KOPT-K1 (cell line): ENCODE measurements at regions not wholly inside any gene's neighbourhood (a gene's known extent, or its start where the extent isn't known, plus 50 kb on each side); places are given as distances from the start of the nearest gene placed in this dataset.

Experiments used
- H3K27ac ChIP-seq: fragments of 200-600 bp; sonication (generic); 2 replicates; pipeline ENCODE4 v1.5.1; 2016; ENCODE audit warnings: antibody characterized with exemption, mild to moderate bottlenecking, low read depth, low read length; ENCODE audit not compliant: poor library complexity, severe bottlenecking
- H3K36me3 ChIP-seq: fragments of 200-600 bp; sonication (generic); 2 replicates; pipeline ENCODE4 v1.5.1; 2017; ENCODE audit warnings: antibody characterized with exemption, mild to moderate bottlenecking, low read length, moderate library complexity; ENCODE audit not compliant: insufficient read depth
- H3K9me3 ChIP-seq: fragments of 200-600 bp; sonication (generic); 2 replicates; pipeline ENCODE4 v1.5.1; 2017; ENCODE audit warnings: antibody characterized with exemption, low read length, mild to moderate bottlenecking; ENCODE audit not compliant: insufficient read depth, poor library complexity, severe bottlenecking

DNA sequence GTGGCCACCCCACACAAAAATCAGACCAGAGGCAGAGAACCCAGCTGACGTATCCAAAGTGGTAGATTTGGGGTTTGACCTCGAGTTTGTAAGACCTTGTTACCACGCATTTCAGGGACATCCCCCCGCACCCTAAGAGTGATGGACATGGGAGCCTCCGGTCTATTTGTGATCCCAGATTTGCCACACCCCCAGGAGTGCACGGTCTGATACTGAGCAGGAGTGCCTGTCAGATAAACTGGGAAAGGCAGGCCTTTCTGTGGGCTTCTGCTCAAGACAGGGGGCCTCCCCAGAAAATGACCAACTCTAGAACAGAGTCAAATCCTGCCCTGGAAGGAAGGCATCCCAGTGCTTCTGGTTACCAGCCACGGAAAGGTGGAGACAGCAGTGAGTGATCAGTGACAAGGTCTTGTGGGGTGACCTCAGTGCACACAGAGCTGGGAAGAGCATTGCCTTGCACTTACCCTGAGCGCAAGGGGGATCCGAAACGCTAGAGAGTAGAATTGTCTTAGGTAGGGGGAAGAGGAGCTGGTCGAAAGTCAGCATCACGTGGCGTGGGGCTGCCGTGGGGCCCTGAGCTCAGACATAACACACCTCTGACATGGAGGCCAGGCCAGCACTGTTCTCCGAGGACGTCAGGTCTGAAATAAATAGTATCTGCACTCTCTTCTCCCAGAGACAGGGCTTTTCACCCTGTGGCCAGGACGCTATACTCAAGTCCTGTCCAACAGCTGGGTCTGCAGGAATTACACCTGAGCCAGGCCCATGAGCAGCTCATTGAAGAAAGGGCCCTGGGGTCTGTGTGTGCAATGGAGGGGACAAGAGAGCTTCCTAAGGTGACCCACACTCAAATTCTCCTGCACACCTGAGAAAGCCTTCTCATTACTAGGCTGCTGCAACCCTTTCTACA is 242.4 kb upstream of the SALL3 start:
- no peaks in the 10 kb centered on the region for H3K9me3 ChIP-seq
- no peak overlapping the region for H3K27ac ChIP-seq
- H3K36me3 ChIP-seq = no peaks in the 10 kb centered on the region

DNA sequence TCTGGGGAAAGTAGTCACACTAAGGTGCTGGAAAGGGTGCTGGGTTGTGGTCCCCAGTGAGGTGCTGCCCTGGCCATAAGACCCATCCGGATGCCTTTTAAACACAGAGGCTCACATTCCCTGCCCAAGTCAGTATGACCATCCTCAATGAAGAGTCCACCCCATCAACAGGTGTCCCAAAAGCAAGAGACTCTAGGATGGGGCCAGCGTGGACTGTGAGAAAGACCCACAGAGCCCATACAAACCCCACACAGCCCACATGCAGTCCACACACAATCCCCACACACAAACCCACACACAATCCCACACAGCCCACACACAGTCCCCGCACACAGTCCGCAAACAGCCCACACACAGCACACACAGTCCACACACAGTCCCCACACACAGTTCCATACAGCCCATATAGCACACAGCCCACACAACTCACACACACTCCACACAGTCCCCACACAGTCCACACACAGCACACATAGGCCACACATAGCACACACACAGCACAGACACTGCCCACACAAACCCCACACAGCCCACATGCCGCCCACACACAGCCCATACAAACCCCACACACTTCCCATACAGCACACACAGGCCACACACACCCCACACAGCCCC is 241.4 kb upstream of the SALL3 start:
- Histone ChIP-seq H3K9me3 (no peaks in the 10 kb centered on the region), H3K27ac (no peak overlapping the region), H3K36me3 (no peaks in the 10 kb centered on the region)

DNA sequence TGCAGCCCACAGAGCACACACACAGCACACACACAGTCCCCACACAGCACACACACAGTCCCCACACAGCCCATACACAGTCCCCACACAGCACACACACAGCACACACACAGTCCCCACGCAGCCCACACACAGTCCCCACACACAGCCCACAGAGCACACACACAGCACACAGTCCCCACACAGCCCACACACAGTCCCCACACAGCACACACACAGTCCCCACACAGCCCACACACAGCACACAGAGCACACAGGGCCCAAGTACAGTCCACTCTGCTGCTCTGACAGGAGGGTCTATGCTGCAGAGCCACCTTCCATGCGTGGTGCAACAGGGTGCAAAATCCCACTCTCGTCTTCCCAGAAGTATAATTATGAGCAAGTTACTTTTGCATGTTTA is 240.5 kb upstream of the SALL3 start:
- Histone ChIP-seq H3K9me3 (no peaks in the 10 kb centered on the region), H3K27ac (no peak overlapping the region), H3K36me3 (no peaks in the 10 kb centered on the region)

DNA sequence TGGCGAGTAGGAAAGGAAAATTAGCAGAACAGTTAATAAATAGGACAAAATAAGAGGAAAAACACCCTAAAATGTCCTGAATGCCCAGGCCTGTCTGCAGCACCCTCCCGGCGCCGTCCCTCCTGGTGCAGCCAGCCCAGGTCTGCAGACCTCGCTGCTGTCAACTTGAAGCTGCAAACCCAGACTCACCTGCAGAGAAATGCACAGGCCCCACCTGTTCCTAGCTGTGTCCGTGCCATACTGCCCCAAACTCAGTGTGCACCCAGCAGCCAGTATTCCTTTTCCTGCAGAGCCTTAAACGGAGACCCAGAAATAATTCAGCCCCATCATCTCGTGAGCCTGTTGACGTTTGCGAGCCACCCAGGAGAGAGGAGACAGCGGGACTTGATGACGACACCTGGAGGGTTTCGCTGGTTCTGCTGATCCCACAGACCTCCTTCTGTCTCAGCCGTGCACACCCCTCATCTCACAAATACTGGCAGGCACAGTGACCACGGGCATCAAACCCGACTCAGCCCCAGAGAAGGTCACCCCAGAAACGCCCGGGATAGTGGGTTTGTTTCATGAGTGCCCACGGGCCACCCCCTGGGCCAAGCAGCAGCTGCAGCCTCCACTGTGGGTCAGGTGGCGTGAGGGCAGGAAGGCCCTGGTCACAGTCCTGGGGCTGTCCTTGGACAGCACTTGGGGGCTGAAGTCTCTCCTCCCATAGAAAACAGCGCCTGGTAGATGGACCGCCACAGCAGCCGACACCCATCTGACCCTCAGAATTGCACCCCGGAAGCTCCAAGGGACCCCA is 239.5 kb upstream of the SALL3 start:
- H3K36me3 ChIP-seq = no peaks in the 10 kb centered on the region
- no peaks in the 10 kb centered on the region for H3K9me3 ChIP-seq

DNA sequence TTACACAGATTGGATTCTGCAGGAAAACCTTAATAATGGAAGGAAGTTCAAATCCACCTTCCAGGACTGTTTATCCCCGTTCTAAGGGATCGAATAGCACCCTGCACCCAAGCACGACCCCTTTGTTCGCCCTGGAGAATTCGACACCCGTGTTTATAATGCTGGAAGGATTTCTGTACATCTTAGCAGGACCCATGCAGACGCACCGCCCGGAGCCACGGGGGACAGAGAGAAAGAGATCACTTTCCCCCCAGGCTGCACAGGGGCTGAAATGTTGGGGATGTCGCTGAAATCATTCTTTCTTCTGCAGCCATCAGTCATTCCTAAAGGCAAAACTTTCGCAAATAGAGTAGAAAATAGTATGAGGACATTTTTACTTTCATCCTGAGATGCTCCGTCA is 238.7 kb upstream of the SALL3 start:
- no peak overlapping the region for H3K27ac ChIP-seq
- H3K9me3 ChIP-seq = no peaks in the 10 kb centered on the region
- H3K36me3 ChIP-seq = no peaks in the 10 kb centered on the region

More for the DNA sequence above, 239.5 kb upstream of the SALL3 start:
- no peak overlapping the region for H3K27ac ChIP-seq

DNA sequence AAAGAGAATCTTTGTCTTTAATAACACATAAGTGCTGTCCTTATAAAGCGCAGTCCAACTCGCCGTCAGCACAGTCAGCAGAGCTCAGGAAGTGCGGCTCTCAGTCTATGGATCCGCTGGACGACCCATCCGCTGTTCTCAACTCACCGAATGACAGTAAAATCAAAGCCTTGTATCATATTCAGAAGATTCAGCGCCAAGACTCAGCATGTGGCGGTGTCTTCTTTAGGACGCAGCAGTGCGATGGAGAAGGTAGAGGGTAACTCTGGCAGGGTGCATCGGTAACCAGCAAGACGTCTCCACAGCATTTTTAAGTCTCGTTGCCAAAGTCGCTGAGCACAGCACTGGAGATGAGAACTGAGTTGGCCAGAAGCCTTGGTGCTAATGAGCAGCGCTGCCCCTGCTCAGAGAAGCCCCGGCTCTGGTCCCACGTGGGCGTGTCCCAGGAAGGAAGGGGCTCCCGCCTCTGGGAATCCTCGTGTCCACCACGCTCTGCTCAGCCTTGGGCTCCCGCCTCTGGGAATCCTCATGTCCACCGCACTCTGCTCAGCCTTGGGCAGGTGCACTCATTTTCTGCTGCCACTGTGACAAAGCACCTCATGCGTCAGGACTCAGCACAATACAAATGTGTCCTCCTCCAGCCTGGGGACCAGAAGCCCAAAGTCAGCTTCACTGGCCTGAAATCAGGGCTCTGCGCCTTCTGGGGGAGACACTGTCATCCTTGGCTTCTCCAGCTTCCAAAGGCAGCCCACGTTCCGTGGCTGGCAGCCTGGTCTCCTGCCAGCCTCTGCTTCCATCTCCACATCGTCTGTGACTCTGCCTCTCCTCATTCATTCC is 238.0 kb upstream of the SALL3 start:
- Histone ChIP-seq H3K27ac (no peak overlapping the region), H3K9me3 (no peaks in the 10 kb centered on the region), H3K36me3 (no peaks in the 10 kb centered on the region)

DNA sequence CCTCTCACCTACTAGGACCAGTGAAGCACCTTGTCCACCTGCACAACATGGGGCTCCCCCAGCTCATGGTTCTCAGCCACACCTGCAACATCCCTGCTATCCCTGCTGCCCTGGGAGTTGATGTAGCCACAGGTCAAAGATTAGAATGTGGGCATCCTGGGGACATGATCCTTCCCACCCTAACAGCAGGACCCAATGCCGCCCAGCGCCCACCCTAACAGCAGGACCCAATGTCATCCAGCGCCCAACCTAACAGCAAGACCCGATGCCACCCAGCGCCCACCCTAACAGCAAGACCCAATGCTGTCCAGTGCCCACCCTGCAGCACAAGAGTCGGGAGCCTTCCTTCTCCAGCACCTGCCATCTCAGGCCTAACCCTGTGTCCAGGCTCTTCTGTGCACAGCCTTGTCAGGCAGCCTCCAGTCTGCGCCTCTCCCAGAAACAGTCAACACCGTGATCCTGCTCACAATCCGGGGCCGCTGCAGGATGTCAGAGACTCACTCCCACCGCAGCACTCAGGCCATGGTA is 237.3 kb upstream of the SALL3 start:
- H3K27ac ChIP-seq = no peak overlapping the region
- H3K9me3 ChIP-seq = no peaks in the 10 kb centered on the region
- no peaks in the 10 kb centered on the region for H3K36me3 ChIP-seq

DNA sequence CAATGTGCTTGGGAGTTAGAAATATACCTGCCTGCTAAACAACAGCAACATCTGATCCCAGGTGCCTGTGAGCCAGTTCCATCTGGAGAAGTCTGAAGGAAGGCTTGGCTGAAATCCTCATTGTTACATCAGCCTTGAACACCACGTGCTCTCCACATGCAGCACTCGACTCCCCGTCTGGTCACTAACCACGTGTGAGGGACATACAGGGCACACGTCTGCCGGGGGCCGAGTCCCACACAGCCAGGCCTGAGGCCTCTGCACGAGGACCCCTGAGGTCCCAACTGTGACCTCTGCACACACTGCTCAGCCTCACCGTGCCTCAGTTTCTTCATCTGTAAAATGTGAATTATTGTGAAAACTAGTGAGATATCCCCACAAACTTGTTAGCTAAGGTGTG is 236.5 kb upstream of the SALL3 start:
- H3K36me3 ChIP-seq = no peaks in the 10 kb centered on the region
- H3K27ac ChIP-seq = no peak overlapping the region
- no peaks in the 10 kb centered on the region for H3K9me3 ChIP-seq

DNA sequence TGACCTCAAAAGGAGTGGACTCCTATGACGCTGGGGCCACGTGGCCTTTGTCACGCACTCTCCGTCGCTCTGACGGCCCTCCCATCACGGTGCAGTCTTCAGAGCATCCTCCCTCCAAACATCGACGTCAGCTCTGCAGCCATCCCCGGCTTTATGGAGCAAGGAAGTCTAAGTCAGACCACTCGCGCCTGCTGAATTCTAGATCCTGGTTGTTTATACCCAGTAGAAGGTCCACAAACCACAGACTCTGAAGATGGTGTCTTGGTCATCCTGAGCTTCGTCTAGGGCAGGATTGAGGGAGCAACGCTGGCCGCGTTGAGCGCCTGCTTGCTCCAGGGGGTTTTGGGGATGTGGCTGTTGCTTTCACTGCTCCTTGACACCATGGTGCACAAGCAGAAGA is 228.0 kb upstream of the SALL3 start:
- Histone ChIP-seq H3K9me3 (no peaks in the 10 kb centered on the region), H3K27ac (no peak overlapping the region), H3K36me3 (no peaks in the 10 kb centered on the region)

DNA sequence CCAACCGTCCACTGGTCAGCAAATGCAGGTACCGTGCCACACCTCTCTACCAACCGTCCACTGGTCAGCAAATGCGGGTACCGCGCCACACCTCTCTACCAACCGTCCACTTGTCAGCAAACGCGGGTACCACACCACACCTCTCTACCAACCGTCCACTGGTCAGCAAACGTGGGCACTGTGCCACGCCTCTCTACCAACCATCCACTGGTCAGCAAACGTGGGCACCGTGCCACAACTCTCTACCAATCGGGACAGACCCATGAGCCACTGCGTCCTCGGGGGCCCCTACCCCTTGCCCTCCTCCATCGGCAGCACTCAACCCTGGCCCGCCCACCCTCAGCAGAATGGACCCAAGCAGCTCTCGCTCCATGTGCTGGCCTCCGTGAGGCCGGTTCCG is 226.4 kb upstream of the SALL3 start:
- Histone ChIP-seq H3K27ac (no peak overlapping the region), H3K36me3 (no peaks in the 10 kb centered on the region), H3K9me3 (no peaks in the 10 kb centered on the region)

DNA sequence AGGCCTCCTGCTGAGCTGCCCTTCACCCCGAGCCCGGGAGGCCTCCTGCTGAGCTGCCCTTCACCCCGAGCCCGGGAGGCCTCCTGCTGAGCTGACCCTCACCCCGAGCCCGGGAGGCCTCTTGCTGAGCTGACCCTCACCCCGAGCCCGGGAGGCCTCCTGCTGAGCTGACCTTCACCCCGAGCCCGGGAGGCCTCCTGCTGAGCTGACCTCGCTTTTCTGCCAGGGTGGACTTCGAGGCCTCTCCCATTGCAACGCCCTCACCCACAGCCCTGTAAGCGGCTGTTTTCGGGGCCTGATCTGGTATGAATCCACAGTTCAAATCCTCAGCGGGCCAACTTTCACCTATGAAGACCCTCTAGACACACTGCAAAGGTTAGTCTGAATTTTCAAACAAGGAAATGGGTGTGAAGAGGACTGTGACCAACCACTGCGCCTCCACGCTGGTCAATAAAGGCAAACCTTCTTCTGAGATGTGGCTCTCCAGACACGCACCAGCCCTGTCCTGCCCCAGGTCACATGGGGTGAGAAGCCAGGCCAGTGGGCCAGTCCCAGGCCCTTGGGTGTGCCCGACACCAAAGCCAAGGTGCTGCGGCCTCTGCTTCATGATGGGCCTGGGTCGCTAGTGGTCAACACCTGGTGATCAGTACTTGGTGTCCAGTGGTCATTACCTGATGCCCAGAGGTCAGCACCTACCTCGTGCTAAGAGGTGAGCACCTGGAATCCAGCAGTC is 225.1 kb upstream of the SALL3 start:
- Histone ChIP-seq H3K36me3 (no peaks in the 10 kb centered on the region), H3K9me3 (no peaks in the 10 kb centered on the region), H3K27ac (no peak overlapping the region)

DNA sequence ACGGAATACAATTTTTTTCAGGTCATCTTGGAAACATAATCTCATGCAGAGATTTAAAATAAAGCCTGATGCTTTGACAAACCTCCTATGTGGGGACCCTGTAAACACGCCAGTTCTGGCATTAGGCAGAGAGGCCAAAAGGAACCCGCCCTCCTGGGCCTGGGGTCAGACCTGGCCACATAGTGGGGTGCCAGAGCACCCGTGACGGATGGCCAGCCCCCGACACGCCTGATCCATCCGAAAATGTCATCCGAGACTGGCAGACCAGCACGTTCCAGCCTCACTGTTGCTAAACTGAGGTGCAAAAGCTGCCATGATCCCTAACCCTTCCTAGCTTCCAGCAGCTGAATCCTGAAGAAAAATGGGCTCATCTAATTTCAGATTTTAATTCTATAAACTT is 222.6 kb upstream of the SALL3 start:
- no peak overlapping the region for H3K27ac ChIP-seq
- no peaks in the 10 kb centered on the region for H3K9me3 ChIP-seq
- no peaks in the 10 kb centered on the region for H3K36me3 ChIP-seq

DNA sequence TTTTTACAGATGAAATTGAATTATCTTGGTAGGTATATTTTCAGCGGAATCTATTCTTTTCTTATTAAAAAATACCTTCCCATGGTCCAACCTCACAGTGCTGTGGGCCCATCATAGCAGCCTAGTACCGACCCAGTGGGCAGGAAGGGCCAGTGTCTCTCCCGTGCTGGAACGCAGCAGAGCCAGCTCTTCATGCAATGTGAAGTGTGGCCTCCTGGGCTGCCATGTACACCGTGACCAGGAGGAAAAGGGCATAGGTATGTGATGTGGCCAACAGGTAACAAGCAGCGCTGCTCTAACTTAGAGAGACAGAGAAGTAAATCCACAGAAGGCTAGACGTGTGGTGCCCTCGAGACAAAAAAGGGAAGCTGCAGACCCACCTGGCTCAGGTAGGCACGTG is 221.1 kb upstream of the SALL3 start:
- Histone ChIP-seq H3K27ac (no peak overlapping the region), H3K36me3 (no peaks in the 10 kb centered on the region), H3K9me3 (no peaks in the 10 kb centered on the region)

DNA sequence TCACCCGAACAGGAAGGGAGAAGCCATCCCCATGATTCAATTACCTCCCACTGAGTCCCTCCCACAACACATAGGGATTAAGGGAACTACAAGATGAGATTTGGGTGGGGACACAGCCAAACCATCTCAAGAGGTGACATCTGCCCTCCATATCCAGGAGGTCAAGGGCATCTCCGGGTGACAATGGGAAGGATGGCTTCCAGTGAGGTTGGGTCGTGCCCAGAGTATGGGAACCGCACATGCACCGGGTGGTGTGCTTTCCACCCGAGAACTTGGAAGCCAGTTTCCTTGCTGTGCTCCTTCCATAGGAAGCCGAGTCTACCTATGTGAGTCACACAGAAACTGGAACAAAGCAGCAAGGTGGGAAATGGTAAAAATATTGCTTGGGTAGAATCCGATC is 216.9 kb upstream of the SALL3 start:
- H3K9me3 ChIP-seq = no peaks in the 10 kb centered on the region
- no peaks in the 10 kb centered on the region for H3K36me3 ChIP-seq
- no peak overlapping the region for H3K27ac ChIP-seq
